ENCODE measurements at regions not wholly inside any gene's neighbourhood (a gene's known extent, or its start where the extent isn't known, plus 50 kb on each side); places are given as distances from the start of the nearest gene placed in this dataset.

GRCh38 chr9:120109242-120109641 lies 470.7 kb downstream of the CDK5RAP2 start:
- DNase-seq, result no peak

GRCh38 chr9:120107138-120107537 lies 472.8 kb downstream of the CDK5RAP2 start:
- DNase-seq, result no peak

- DNase-seq, result no peak
Measured at GRCh38 chr9:120104771-120105170, 475.2 kb downstream of the CDK5RAP2 start.

- DNase-seq, result no peak
Measured at GRCh38 chr9:120100595-120100994, 479.4 kb downstream of the CDK5RAP2 start.

GRCh38 chr9:120099065-120099464 lies 480.9 kb downstream of the CDK5RAP2 start:
- DNase-seq, result no peak

GRCh38 chr9:120098584-120098983 lies 481.4 kb downstream of the CDK5RAP2 start:
- no peak for DNase-seq

- no peak for DNase-seq
Measured at GRCh38 chr9:120091206-120091605, 488.8 kb downstream of the CDK5RAP2 start.

- DNase-seq, result no peak
Measured at GRCh38 chr9:120080849-120081248, 499.1 kb downstream of the CDK5RAP2 start.

GRCh38 chr9:120078112-120078511 lies 501.9 kb downstream of the CDK5RAP2 start:
- no peak for DNase-seq

GRCh38 chr9:120071760-120072159 lies 508.2 kb downstream of the CDK5RAP2 start:
- no peak for DNase-seq

GRCh38 chr9:120066315-120066714 lies 513.7 kb downstream of the CDK5RAP2 start:
- DNase-seq, result no peak

- DNase-seq, result no peak
Measured at GRCh38 chr9:120065151-120065550, 514.8 kb downstream of the CDK5RAP2 start.

- DNase-seq, result no peak
Measured at GRCh38 chr9:120045011-120045410, 535.0 kb downstream of the CDK5RAP2 start.

GRCh38 chr9:120043448-120043847 lies 536.5 kb downstream of the CDK5RAP2 start:
- no peak for DNase-seq

GRCh38 chr9:120040896-120041295 lies 539.1 kb downstream of the CDK5RAP2 start:
- DNase-seq, result no peak

- DNase-seq, result no peak
Measured at GRCh38 chr9:120038342-120038741, 541.6 kb downstream of the CDK5RAP2 start.

- peak; percentile 1 for DNase-seq
Measured at GRCh38 chr9:120032639-120033038, 547.3 kb downstream of the CDK5RAP2 start.

- no peak for DNase-seq
Measured at GRCh38 chr9:120030847-120031246, 549.1 kb downstream of the CDK5RAP2 start.

- no peak for DNase-seq
Measured at GRCh38 chr9:120018550-120018949, 561.4 kb downstream of the CDK5RAP2 start.

GRCh38 chr9:120018037-120018436 lies 561.9 kb downstream of the CDK5RAP2 start:
- no peak for DNase-seq

GRCh38 chr9:120016231-120016630 lies 563.7 kb downstream of the CDK5RAP2 start:
- no peak for DNase-seq

- DNase-seq, result no peak
Measured at GRCh38 chr9:120014796-120015195, 565.2 kb downstream of the CDK5RAP2 start.

GRCh38 chr9:120009856-120010255 lies 570.1 kb downstream of the CDK5RAP2 start:
- no peak for DNase-seq

GRCh38 chr9:120001536-120001935 lies 578.4 kb downstream of the CDK5RAP2 start:
- peak; percentile 42 for DNase-seq

GRCh38 chr9:119998614-119999013 lies 581.4 kb downstream of the CDK5RAP2 start:
- DNase-seq, result no peak

- DNase-seq, result no peak
Measured at GRCh38 chr9:119991797-119992196, 588.2 kb downstream of the CDK5RAP2 start.

All from fibroblast of skin of abdomen (primary cell).